Lower lobe of right lung (tissue), 2 donors: ENCODE measurements at regions not wholly inside any gene's neighbourhood (a gene's known extent, or its start where the extent isn't known, plus 50 kb on each side); places are given as distances from the start of the nearest gene placed in this dataset.
A peak's percentile ranks its signal among the peaks of the same experiment; 100 is the strongest.
"Not testable (repeated sequence)": the region's sequence is repeated elsewhere in the genome, so short reads cannot be mapped to it uniquely, and the experiment has no call there.

Experiments
- ATAC-seq, 2 donors: fragments of 200-7000 bp; cut with Tn5 transposase; one replicate each; pipeline ENCODE4 v1.9.1; 2020 to 2022; ENCODE audit warnings: mild to moderate bottlenecking in 2 of 2, moderate library complexity in 2 of 2
- DNase-seq: peaks from one replicate; pipeline ENCODE4 v3.0.0-alpha.2; 2020
- H3K27ac ChIP-seq: fragments of 200-600 bp; one replicate; pipeline ENCODE4 v1.8.0; 2022
- H3K27me3 ChIP-seq: fragments of 200-600 bp; one replicate; pipeline ENCODE4 v1.8.0; 2022; ENCODE audit warnings: low read depth
- H3K36me3 ChIP-seq: fragments of 200-600 bp; one replicate; pipeline ENCODE4 v1.8.0; 2022; ENCODE audit warnings: mild to moderate bottlenecking
- H3K4me1 ChIP-seq: fragments of 200-600 bp; one replicate; pipeline ENCODE4 v1.8.0; 2022
- H3K4me3 ChIP-seq: fragments of 200-600 bp; one replicate; pipeline ENCODE4 v1.8.0; 2022; ENCODE audit warnings: mild to moderate bottlenecking
- H3K9me3 ChIP-seq: fragments of 200-600 bp; one replicate; pipeline ENCODE4 v1.8.0; 2022
- CTCF ChIP-seq: fragments of 200-600 bp; IDR thresholded peaks from one replicate; pipeline ENCODE4 v1.8.0; 2022; ENCODE audit warnings: antibody characterized with exemption, mild to moderate bottlenecking
- intact Hi-C: fragments of 100-400 bp; cut with DNase I; formaldehyde crosslinking; loops from one replicate; pipeline ENCODE4 v1.11.0; 2022
- donor health status: DM: no; HTN: yes; CAD: no; lungs with severe emphysema.

- DNase-seq (no peak), ATAC-seq (no peak)
- no peak overlapping the region for H3K4me3 ChIP-seq
- intact Hi-C loops, result loop anchor here (10.0 kb wide), 1 partner anchor 318 kb away; no protein-coding TSS in a partner anchor
- no peaks in the 10 kb centered on the region for H3K36me3 ChIP-seq
- H3K9me3 ChIP-seq, result no peaks in the 10 kb centered on the region
- H3K4me1 ChIP-seq, result peaks cover 42% of the 10 kb centered on the region
- no peak for TF ChIP-seq CTCF
- no peaks in the 10 kb centered on the region for H3K27me3 ChIP-seq
- peak overlapping the region; percentile 1 for H3K27ac ChIP-seq
These were observed 165.3 kb upstream of the TBL1XR1 start for GRCh38 chr3:177362626-177363025.

- H3K4me3 ChIP-seq, result no peak overlapping the region
- no peak for DNase-seq
- TF ChIP-seq CTCF, result no peak
- no peak for ATAC-seq
- H3K27ac ChIP-seq, result no peak overlapping the region
- H3K9me3 ChIP-seq, result no peaks in the 10 kb centered on the region
- intact Hi-C loops, result loop anchor here (10.0 kb wide), 1 partner anchor 319 kb away; no protein-coding TSS in a partner anchor
- peaks cover 26% of the 10 kb centered on the region for H3K4me1 ChIP-seq
- H3K27me3 ChIP-seq, result no peaks in the 10 kb centered on the region
- H3K36me3 ChIP-seq, result no peaks in the 10 kb centered on the region
These were observed 167.0 kb upstream of the TBL1XR1 start for GRCh38 chr3:177364236-177364635.

- not testable (repeated sequence) for H3K9me3 ChIP-seq, ATAC-seq, H3K4me3 ChIP-seq, H3K27ac ChIP-seq, DNase-seq, H3K27me3 ChIP-seq, H3K36me3 ChIP-seq
- intact Hi-C loops, result loop anchor here (10.0 kb wide), 1 partner anchor 320 kb away; no protein-coding TSS in a partner anchor
- peaks cover 21% of the 10 kb centered on the region for H3K4me1 ChIP-seq
These were observed 168.0 kb upstream of the TBL1XR1 start for GRCh38 chr3:177365294-177365693.

- no peak for ATAC-seq
- H3K4me3 ChIP-seq, result no peak overlapping the region
- intact Hi-C loops, result loop anchor here (10.0 kb wide), 1 partner anchor 323 kb away; no protein-coding TSS in a partner anchor
- no peaks in the 10 kb centered on the region for H3K36me3 ChIP-seq
- no peak for TF ChIP-seq CTCF
- no peaks in the 10 kb centered on the region for H3K9me3 ChIP-seq
- DNase-seq, result no peak
- H3K4me1 ChIP-seq, result peaks cover 5% of the 10 kb centered on the region
- no peak overlapping the region for H3K27ac ChIP-seq
- no peaks in the 10 kb centered on the region for H3K27me3 ChIP-seq
These were observed 170.5 kb upstream of the TBL1XR1 start for GRCh38 chr3:177367788-177368187.

GRCh38 chr3:177370246-177370822 lies 173.1 kb upstream of the TBL1XR1 start:
- TF ChIP-seq CTCF, result no peak
- Histone ChIP-seq H3K27me3 (no peaks in the 10 kb centered on the region), H3K27ac (no peak overlapping the region), H3K4me1 (no peaks in the 10 kb centered on the region), H3K4me3 (no peak overlapping the region), H3K9me3 (no peaks in the 10 kb centered on the region), H3K36me3 (no peaks in the 10 kb centered on the region)
- intact Hi-C loops, result no loop called here
- DNase-seq (no peak), ATAC-seq (no peak)

- no peak for TF ChIP-seq CTCF
These were observed 173.9 kb upstream of the TBL1XR1 start for GRCh38 chr3:177371146-177371545.

More at GRCh38 chr3:177371146-177371545, 173.9 kb upstream of the TBL1XR1 start:
- H3K36me3 ChIP-seq, result no peaks in the 10 kb centered on the region
- H3K9me3 ChIP-seq, result no peaks in the 10 kb centered on the region
- no peak for ATAC-seq
- no peak overlapping the region for H3K27ac ChIP-seq
- intact Hi-C loops, result no loop called here
- H3K4me3 ChIP-seq, result no peak overlapping the region
- no peak for DNase-seq
- no peaks in the 10 kb centered on the region for H3K4me1 ChIP-seq
- H3K27me3 ChIP-seq, result no peaks in the 10 kb centered on the region
